ENCODE measurements at regions not wholly inside any gene's neighbourhood (a gene's known extent, or its start where the extent isn't known, plus 50 kb on each side); places are given as distances from the start of the nearest gene placed in this dataset.

DNA sequence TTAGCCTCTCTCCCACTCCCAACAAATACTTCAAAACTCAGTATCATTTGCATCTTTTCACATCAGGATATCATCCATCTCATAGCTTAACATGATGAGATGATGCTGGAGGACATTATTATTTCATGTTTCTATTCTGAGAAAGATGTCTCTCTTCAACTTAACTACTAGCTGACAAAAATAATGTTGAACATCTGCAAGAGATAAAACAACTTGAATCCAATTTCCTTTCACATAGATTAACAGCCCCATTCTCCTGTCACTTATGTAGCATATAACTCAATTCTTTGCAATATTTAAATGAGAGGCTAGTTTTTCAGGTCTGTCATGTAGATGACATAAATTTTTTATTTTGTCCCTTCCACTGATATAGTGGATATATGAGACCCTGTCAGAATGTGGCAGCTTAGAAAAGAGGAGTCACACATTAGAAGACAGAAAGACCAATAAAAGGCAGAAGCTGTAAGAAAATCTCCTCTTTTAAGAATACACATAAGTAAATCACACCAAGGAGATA, 239.2 kb upstream of the KIF2A start:
- no peak for TF ChIP-seq JUN (IDR thresholded peaks at IDR 0.05; ENCODE audit: low read depth, low read length)
- TF ChIP-seq RFX5 (IDR thresholded peaks at IDR 0.05; ENCODE audit: borderline replicate concordance, low read depth, low read length), result no peak
- TF ChIP-seq CTCF (IDR thresholded peaks at IDR 0.05; ENCODE audit: control extremely low read depth in 1 of 3, insufficient read depth in 1 of 3, low read depth in 1 of 3, low read length in 3 of 3), result no peak
- TF ChIP-seq, protein P1, sequence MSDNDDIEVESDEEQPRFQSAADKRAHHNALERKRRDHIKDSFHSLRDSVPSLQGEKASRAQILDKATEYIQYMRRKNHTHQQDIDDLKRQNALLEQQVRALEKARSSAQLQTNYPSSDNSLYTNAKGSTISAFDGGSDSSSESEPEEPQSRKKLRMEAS (IDR thresholded peaks at IDR 0.05), result no peak
- TF ChIP-seq E2F6 (IDR thresholded peaks at IDR 0.05), result no peak
